B cell (primary cell): ENCODE measurements at regions not wholly inside any gene's neighbourhood (a gene's known extent, or its start where the extent isn't known, plus 50 kb on each side); places are given as distances from the start of the nearest gene placed in this dataset.

ENCODE experiments used
- ATAC-seq: fragments of 200-7000 bp; cut with Tn5 transposase; one replicate; pipeline ENCODE4 v1.10.0; 2021; ENCODE audit warnings: low read depth, mild to moderate bottlenecking, moderate number of reproducible peaks, moderate library complexity
- CTCF ChIA-PET: fragments of 350-600 bp; sonication (Branson Sonifier 250); formaldehyde crosslinking; loops from one replicate; lab custom pipeline; 2021; ENCODE audit warnings: antibody characterized with exemption, inconsistent platforms; lab: Charles Lee
- POLR2A ChIA-PET: fragments of 350-600 bp; sonication (Branson Sonifier 250); formaldehyde crosslinking; loops from one replicate; lab custom pipeline; 2021; ENCODE audit warnings: antibody characterized with exemption; lab: Charles Lee
- DNase-seq: peaks from one replicate; pipeline ENCODE4 v3.0.0; 2013
- H2AFZ ChIP-seq: 2 replicates; pipeline ENCODE4 v1.6.1; 2012; ENCODE audit warnings: mild to moderate bottlenecking, low read depth, low read length; ENCODE audit not compliant: insufficient read depth, poor library complexity, severe bottlenecking
- H3K27ac ChIP-seq, 2 donors: 1 replicate in 1 of 2; 2 replicates in 1 of 2; pipeline ENCODE4 v1.5.1; 2012 to 2013; ENCODE audit warnings: low read length in 2 of 2, mild to moderate bottlenecking in 2 of 2, moderate library complexity in 1 of 2
- H3K27me3 ChIP-seq, 4 experiments: fragments of 200-600 bp in 1 of 4; sonication (generic) in 1 of 4; replicated peaks in 1 of 4; 1 replicate in 2 of 4; 2 replicates in 2 of 4; pipeline versions ENCODE4 v1.6.1 to v1.7.0; 2013 to 2016; ENCODE audit warnings: low read length in 3 of 4, mild to moderate bottlenecking in 2 of 4, mixed read lengths in 1 of 4, moderate library complexity in 1 of 4; ENCODE audit not compliant: insufficient read depth in 4 of 4, control insufficient read depth in 3 of 4; ENCODE audit errors: control extremely low read depth in 1 of 4
- H3K36me3 ChIP-seq, 2 experiments: replicated peaks in 1 of 2; 1 replicate in 1 of 2; 2 replicates in 1 of 2; pipeline versions ENCODE4 v1.6.1 to v1.7.1; 2013; ENCODE audit warnings: low read length in 1 of 2; ENCODE audit not compliant: insufficient read depth in 2 of 2, control insufficient read depth in 1 of 2; ENCODE audit errors: control extremely low read depth in 1 of 2, extremely low read depth in 1 of 2
- H3K4me1 ChIP-seq, 2 donors: fragments of 200-600 bp in 1 of 2; sonication (generic) in 1 of 2; 1 replicate in 1 of 2; 2 replicates in 1 of 2; pipeline versions ENCODE4 v1.5.1 to v1.6.1; 2013 to 2017; ENCODE audit warnings: low read length in 2 of 2; ENCODE audit not compliant: control insufficient read depth in 2 of 2, insufficient read depth in 2 of 2
- H3K4me2 ChIP-seq: replicated peaks from 2 replicates; pipeline ENCODE3; 2012; ENCODE audit warnings: mild to moderate bottlenecking, low read depth, low read length; ENCODE audit not compliant: poor library complexity, severe bottlenecking
- H3K4me3 ChIP-seq, 5 experiments: fragments of 200-600 bp in 1 of 5; sonication (generic) in 1 of 5; 1 replicate in 3 of 5; 2 replicates in 2 of 5; pipeline versions ENCODE4 v1.5.1 to v1.7.0; 2011 to 2016; ENCODE audit warnings: low read length in 4 of 5, mild to moderate bottlenecking in 4 of 5, low read depth in 2 of 5, control low read depth in 1 of 5, moderate library complexity in 1 of 5; ENCODE audit not compliant: insufficient read depth in 1 of 5; ENCODE audit errors: control extremely low read depth in 1 of 5, extremely low read depth in 1 of 5
- H3K79me2 ChIP-seq: fragments of 200-600 bp; sonication (generic); one replicate; pipeline ENCODE4 v1.6.0; 2016; ENCODE audit warnings: low read length; ENCODE audit not compliant: control insufficient read depth, insufficient read depth
- H3K9ac ChIP-seq: fragments of 200-600 bp; sonication (generic); 2 replicates; pipeline ENCODE4 v1.6.1; 2017; ENCODE audit warnings: mild to moderate bottlenecking, low read length, moderate library complexity
- H3K9me3 ChIP-seq, 3 donors: one replicate each; pipeline versions ENCODE4 v1.6.1 to v1.7.1; 2013; ENCODE audit warnings: low read length in 2 of 3; ENCODE audit not compliant: control insufficient read depth in 2 of 3, insufficient read depth in 1 of 3; ENCODE audit errors: control extremely low read depth in 1 of 3
- H4K20me1 ChIP-seq: 2 replicates; pipeline ENCODE4 v1.6.0; 2012; ENCODE audit warnings: mild to moderate bottlenecking, low read length; ENCODE audit not compliant: insufficient read depth, control insufficient read depth, poor library complexity, severe bottlenecking
- H3K27ac Mint-ChIP-seq: one replicate; pipeline ENCODE4 v1.8.0; 2021; ENCODE audit warnings: mixed read lengths
- H3K27me3 Mint-ChIP-seq: one replicate; pipeline ENCODE4 v1.8.0; 2021; ENCODE audit warnings: mixed read lengths
- H3K4me1 Mint-ChIP-seq: one replicate; pipeline ENCODE4 v1.8.0; 2021; ENCODE audit warnings: mixed read lengths
- H3K4me3 Mint-ChIP-seq: one replicate; pipeline ENCODE4 v1.8.0; 2021; ENCODE audit warnings: mixed read lengths
- H3K9me3 Mint-ChIP-seq: one replicate; pipeline ENCODE4 v1.8.0; 2022; ENCODE audit warnings: mixed read lengths; ENCODE audit not compliant: insufficient read depth
- EZH2 ChIP-seq: IDR thresholded peaks from 2 replicates; pipeline ENCODE4 v1.6.1; 2012; ENCODE audit warnings: borderline replicate concordance, low read depth, mild to moderate bottlenecking, moderate library complexity, low read length; ENCODE audit not compliant: insufficient read depth, poor library complexity, severe bottlenecking
- WGBS: methylation state at CpG from one replicate; pipeline ENCODE4 v1.1.5; 2013; ENCODE audit warnings: missing lambda C conversion rate; ENCODE audit not compliant: insufficient coverage; 5-methylcytosine and 5-hydroxymethylcytosine counted together
- intact Hi-C: fragments of 100-400 bp; cut with micrococcal nuclease; formaldehyde crosslinking; loops from one replicate; pipeline ENCODE4 v1.10.0; 2022
- TF ChIP-seq, protein P1 (sequence below): fragments of 200-600 bp; IDR thresholded peaks from one replicate; pipeline ENCODE4 v1.8.0; 2022; ENCODE audit warnings: antibody characterized with exemption, mild to moderate bottlenecking

DNA sequence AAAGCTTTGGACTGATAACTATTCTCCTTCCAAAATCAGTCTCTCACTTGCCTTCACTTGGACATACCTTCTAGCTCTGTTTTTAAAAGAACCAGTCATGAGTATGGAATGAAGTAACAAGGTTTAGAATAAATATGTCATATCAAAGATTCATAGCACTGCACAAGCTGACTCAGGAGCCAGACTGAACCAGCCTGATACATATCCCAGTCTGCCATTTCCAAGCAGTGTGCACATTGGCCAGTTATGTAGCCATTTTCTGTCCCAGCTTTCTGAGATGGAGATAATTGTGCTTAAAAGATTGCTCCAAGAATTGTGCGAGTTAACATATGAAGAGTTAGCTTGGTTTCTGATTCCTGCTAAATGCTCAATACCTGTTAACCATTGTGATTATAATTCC is 311.3 kb downstream of the C11orf87 start:
- Histone ChIP-seq H3K9me3 (no peaks in the 10 kb centered on the region), H3K79me2 (no peaks in the 10 kb centered on the region), H3K4me2 (no peak overlapping the region), H3K4me1 (no peaks in the 10 kb centered on the region), H3K27ac (no peak overlapping the region), H3K36me3 (no peaks in the 10 kb centered on the region), H3K4me3 (no peak overlapping the region), H3K9ac (no peak overlapping the region), H3K27me3 (peaks cover 0 to 3% (median 0%) of the 10 kb centered on the region in 4 experiments), H4K20me1 (no peaks in the 10 kb centered on the region), H2AFZ (no peak overlapping the region)
- Mint-ChIP-seq H3K27ac (no peak overlapping the region), H3K27me3 (no peaks in the 10 kb centered on the region), H3K4me1 (no peaks in the 10 kb centered on the region), H3K4me3 (no peak overlapping the region), H3K9me3 (no peaks in the 10 kb centered on the region)
- TF ChIP-seq EZH2, result no peak
- TF ChIP-seq, protein P1, sequence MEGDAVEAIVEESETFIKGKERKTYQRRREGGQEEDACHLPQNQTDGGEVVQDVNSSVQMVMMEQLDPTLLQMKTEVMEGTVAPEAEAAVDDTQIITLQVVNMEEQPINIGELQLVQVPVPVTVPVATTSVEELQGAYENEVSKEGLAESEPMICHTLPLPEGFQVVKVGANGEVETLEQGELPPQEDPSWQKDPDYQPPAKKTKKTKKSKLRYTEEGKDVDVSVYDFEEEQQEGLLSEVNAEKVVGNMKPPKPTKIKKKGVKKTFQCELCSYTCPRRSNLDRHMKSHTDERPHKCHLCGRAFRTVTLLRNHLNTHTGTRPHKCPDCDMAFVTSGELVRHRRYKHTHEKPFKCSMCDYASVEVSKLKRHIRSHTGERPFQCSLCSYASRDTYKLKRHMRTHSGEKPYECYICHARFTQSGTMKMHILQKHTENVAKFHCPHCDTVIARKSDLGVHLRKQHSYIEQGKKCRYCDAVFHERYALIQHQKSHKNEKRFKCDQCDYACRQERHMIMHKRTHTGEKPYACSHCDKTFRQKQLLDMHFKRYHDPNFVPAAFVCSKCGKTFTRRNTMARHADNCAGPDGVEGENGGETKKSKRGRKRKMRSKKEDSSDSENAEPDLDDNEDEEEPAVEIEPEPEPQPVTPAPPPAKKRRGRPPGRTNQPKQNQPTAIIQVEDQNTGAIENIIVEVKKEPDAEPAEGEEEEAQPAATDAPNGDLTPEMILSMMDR, result no peak
- POLR2A ChIA-PET, result no interaction called here
- no peak for DNase-seq
- intact Hi-C loops, result no loop called here
- CTCF ChIA-PET, result no interaction called here
- no peak for ATAC-seq
- WGBS, result no CpG with 5 or more reads among the region's 1 CpG

DNA sequence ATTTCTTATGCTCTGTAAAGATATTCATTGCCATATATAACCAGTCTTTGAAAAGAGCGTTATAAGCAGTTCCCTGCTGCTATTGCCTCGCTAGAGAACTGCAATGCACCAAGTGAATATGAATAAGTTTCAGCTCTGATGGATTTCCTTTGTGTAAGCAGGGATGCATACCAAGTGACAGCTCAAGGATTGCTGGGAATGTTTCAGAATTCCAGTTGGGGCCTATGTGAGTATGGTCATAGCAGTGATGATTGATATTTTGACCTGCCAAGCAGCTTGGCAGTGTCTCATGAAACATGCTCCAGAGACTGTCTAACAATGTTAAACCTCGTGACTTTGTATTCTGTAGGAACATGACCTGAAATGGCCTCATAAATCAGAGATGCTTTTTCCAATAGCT is 312.6 kb downstream of the C11orf87 start:
- Histone ChIP-seq H3K9ac (no peak overlapping the region), H2AFZ (no peak overlapping the region), H3K4me1 (no peaks in the 10 kb centered on the region), H3K27ac (no peak overlapping the region), H3K4me2 (no peak overlapping the region), H4K20me1 (no peaks in the 10 kb centered on the region), H3K79me2 (no peaks in the 10 kb centered on the region), H3K27me3 (no peaks in the 10 kb centered on the region), H3K4me3 (no peak overlapping the region), H3K9me3 (no peaks in the 10 kb centered on the region), H3K36me3 (no peaks in the 10 kb centered on the region)
- no peak overlapping the region for H3K27ac Mint-ChIP-seq
- no peaks in the 10 kb centered on the region for H3K9me3 Mint-ChIP-seq
- ATAC-seq, result no peak
- no peak for DNase-seq
- intact Hi-C loops, result no loop called here
- H3K4me3 Mint-ChIP-seq, result no peak overlapping the region
- TF ChIP-seq, protein P1, result no peak
- no peak for TF ChIP-seq EZH2
- no peaks in the 10 kb centered on the region for H3K4me1 Mint-ChIP-seq
- WGBS, result 100% methylated on average over 1 of the region's 3 CpGs
- ChIA-PET CTCF (no interaction called here), POLR2A (no interaction called here)
- H3K27me3 Mint-ChIP-seq, result peaks cover 4% of the 10 kb centered on the region
